GM13977 (cell line): ENCODE measurements at regions not wholly inside any gene's neighbourhood (a gene's known extent, or its start where the extent isn't known, plus 50 kb on each side); places are given as distances from the start of the nearest gene placed in this dataset.

Experiments
- DNase-seq: peaks from one replicate; pipeline ENCODE4 v3.0.0; 2012; ENCODE audit warnings: low spot score
- CTCF ChIP-seq: IDR thresholded peaks from 2 replicates; pipeline ENCODE4 v1.5.1; 2012; ENCODE audit warnings: mild to moderate bottlenecking, control low read depth; ENCODE audit not compliant: insufficient read depth; ENCODE audit errors: extremely low read depth, missing control alignments
- in situ Hi-C: fragments of 300-500 bp; cut with MboI; formaldehyde crosslinking; loops from one replicate; pipeline ENCODE4 v1.12.0; 2022; ENCODE audit warnings: low sequenced_read_pairs, low pct_unique_long_range_greater_than_20kb, mixed read lengths, inconsistent platforms; ENCODE audit not compliant: unreplicated experiment

GRCh38 chr2:51212374-51212773 is 180.4 kb upstream of the NRXN1 start:
- DNase-seq, result no peak
- in situ Hi-C loops, result no loop called here
- TF ChIP-seq CTCF, result no peak

- in situ Hi-C loops, result no loop called here
- no peak for TF ChIP-seq CTCF
- no peak for DNase-seq
Measured at GRCh38 chr2:51208521-51208920, 176.6 kb upstream of the NRXN1 start.

- DNase-seq, result no peak
- in situ Hi-C loops, result no loop called here
- TF ChIP-seq CTCF, result no peak
Measured at GRCh38 chr2:51201295-51201694, 169.4 kb upstream of the NRXN1 start.

- TF ChIP-seq CTCF, result no peak
- in situ Hi-C loops, result no loop called here
- no peak for DNase-seq
Measured at GRCh38 chr2:51194656-51195055, 162.7 kb upstream of the NRXN1 start.

- in situ Hi-C loops, result no loop called here
- DNase-seq, result no peak
- no peak for TF ChIP-seq CTCF
Measured at GRCh38 chr2:51170273-51170672, 138.3 kb upstream of the NRXN1 start.

GRCh38 chr2:51165534-51166260 is 133.8 kb upstream of the NRXN1 start:
- no peak for DNase-seq
- in situ Hi-C loops, result no loop called here
- no peak for TF ChIP-seq CTCF
